ENCODE measurements at regions not wholly inside any gene's neighbourhood (a gene's known extent, or its start where the extent isn't known, plus 50 kb on each side); places are given as distances from the start of the nearest gene placed in this dataset.

DNA sequence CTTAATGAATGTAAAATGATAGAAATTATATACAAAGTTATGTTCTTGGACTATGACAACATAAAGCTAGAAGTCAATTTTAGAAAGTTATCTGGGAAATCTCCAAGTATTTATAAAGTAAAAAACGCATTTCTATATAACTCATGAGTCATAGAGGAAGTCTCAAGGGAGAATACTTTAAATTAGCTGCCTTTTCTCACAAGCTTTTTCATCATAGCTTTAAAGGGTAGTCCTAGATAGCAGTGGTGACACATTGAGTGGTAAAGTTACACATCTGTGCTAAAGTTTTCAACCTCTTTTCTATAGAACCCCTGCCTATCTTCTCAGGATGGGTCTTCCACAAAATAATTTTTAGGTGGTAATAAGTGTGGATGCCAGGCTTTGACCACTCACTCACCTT lies 598.3 kb upstream of the FAM174A start:
- no peak overlapping the region for H3K18ac ChIP-seq (ENCODE audit: insufficient read length, low read depth, low read length)
- H3K14ac ChIP-seq (ENCODE audit: insufficient read depth, low read length), result no peak overlapping the region
- H3K79me1 ChIP-seq (ENCODE audit: insufficient read depth, low read depth, low read length, poor library complexity, severe bottlenecking), result no peaks in the 10 kb centered on the region
- H4K8ac ChIP-seq (replicated peaks; ENCODE audit: insufficient read length, low read depth, low read length), result no peak overlapping the region
- no CpG with 5 or more reads among the region's 1 CpG for WGBS (ENCODE audit: extremely low coverage, insufficient read length, low lambda C conversion rate)
- no peak overlapping the region for H3T11ph ChIP-seq (ENCODE audit: low read length)
- no peak overlapping the region for H2BK15ac ChIP-seq (ENCODE audit: low read depth, low read length)
- no peak overlapping the region for H3K56ac ChIP-seq (ENCODE audit: insufficient read length, low read depth, low read length)
- H3K9me3 ChIP-seq (ENCODE audit: control insufficient read depth, low read depth, low read length), result no peaks in the 10 kb centered on the region
- no peak overlapping the region for H2BK20ac ChIP-seq (ENCODE audit: low read depth, low read length, poor library complexity, severe bottlenecking)
- Mint-ChIP-seq H3K27me3 (ENCODE audit: low read depth) (no peaks in the 10 kb centered on the region), H3K27ac (no peak overlapping the region), H3K4me1 (no peaks in the 10 kb centered on the region), H3K4me3 (no peak overlapping the region), H3K9me3 (no peaks in the 10 kb centered on the region), H3K36me3 (ENCODE audit: insufficient read depth in 1 of 3, low read depth in 3 of 3) (no peaks in the 10 kb centered on the region)
- H4K5ac ChIP-seq (ENCODE audit: insufficient read length, low read depth, low read length), result no peak overlapping the region
- H2BK120ac ChIP-seq (ENCODE audit: low read depth, low read length, poor library complexity, severe bottlenecking), result no peak overlapping the region
- no peak overlapping the region for H4K91ac ChIP-seq (ENCODE audit: insufficient read length, low read depth, low read length)
- H3K23ac ChIP-seq (ENCODE audit: insufficient read length, low read depth, low read length), result no peak overlapping the region
- H3K27me3 ChIP-seq (ENCODE audit: insufficient read depth, low read length), result no peaks in the 10 kb centered on the region
- no peaks in the 10 kb centered on the region for H3K79me2 ChIP-seq (ENCODE audit: insufficient read depth, low read length)
- H2BK5ac ChIP-seq (ENCODE audit: insufficient read length, low read length), result no peak overlapping the region
- no peak overlapping the region for H3K9ac ChIP-seq (ENCODE audit: extremely low read depth, insufficient read length, low read length)
- no peak overlapping the region for H3K4ac ChIP-seq (ENCODE audit: low read depth, low read length)
- DNase-seq, result no peak
- H3K23me2 ChIP-seq (ENCODE audit: insufficient read length, low read depth, low read length, poor library complexity, severe bottlenecking), result no peaks in the 10 kb centered on the region
- no peak overlapping the region for H2BK12ac ChIP-seq (ENCODE audit: insufficient read length, low read depth, low read length)
- no peaks in the 10 kb centered on the region for H3K4me1 ChIP-seq (ENCODE audit: insufficient read depth, low read length)
- H2AK5ac ChIP-seq (ENCODE audit: insufficient read length, low read length), result no peak overlapping the region
- no peak overlapping the region for H3K27ac ChIP-seq (ENCODE audit: insufficient read length, low read depth, low read length)
- TF ChIP-seq CTCF (conservative IDR thresholded peaks at IDR 0.05), result no peak
- no peak overlapping the region for H3K4me2 ChIP-seq (ENCODE audit: insufficient read depth, insufficient read length, low read length)
- no peaks in the 10 kb centered on the region for H4K20me1 ChIP-seq (ENCODE audit: control insufficient read depth, insufficient read depth, insufficient read length)
- H2AFZ ChIP-seq (ENCODE audit: low read length), result no peak overlapping the region
